ENCODE measurements at regions not wholly inside any gene's neighbourhood (a gene's known extent, or its start where the extent isn't known, plus 50 kb on each side); places are given as distances from the start of the nearest gene placed in this dataset.

GRCh38 chr7:8314566-8314965, 52.6 kb upstream of the ICA1 start:
- TF ChIP-seq CTCF (IDR thresholded peaks at IDR 0.05) (no peak), POLR2A (IDR thresholded peaks at IDR 0.05) (no peak)
- peaks cover 0 to 4% (median 0%) of the 10 kb centered on the region in 4 donors for H3K9me3 ChIP-seq

DNA sequence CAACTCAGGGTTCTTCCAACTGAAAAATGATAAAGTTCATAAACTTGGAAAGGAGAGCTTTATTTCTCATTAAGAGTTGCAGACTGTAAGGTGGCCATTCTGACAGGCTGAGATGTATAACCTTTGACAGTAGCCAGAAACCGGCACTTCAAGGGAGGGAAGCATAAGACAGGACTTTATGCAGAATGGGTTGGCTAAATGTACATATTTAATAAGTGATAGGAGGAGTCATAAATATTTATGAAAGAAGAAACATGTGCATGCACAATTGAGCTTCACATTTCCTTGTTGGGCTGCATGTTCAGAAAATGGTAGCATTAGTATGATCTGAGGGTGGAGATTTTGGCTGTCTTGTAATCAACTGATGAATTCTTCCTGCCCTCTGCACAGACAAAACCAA, 57.1 kb upstream of the ICA1 start:
- Histone ChIP-seq H3K27me3 (no peaks in the 10 kb centered on the region), H3K27ac (no peak overlapping the region), H3K4me1 (no peaks in the 10 kb centered on the region), H3K36me3 (no peaks in the 10 kb centered on the region), H3K4me3 (no peak overlapping the region), H3K9me3 (peaks cover 0 to 3% (median 0%) of the 10 kb centered on the region in 4 donors)
- DNase-seq: no peak
- TF ChIP-seq POLR2A (IDR thresholded peaks at IDR 0.05): no peak
- TF ChIP-seq CTCF (IDR thresholded peaks at IDR 0.05): no peak

More at GRCh38 chr7:8314566-8314965, 52.6 kb upstream of the ICA1 start:
- H3K27ac ChIP-seq: no peak overlapping the region
- DNase-seq: no peak
- no peaks in the 10 kb centered on the region for H3K36me3 ChIP-seq
- no peaks in the 10 kb centered on the region for H3K27me3 ChIP-seq
- no peak overlapping the region for H3K4me3 ChIP-seq
- no peaks in the 10 kb centered on the region for H3K4me1 ChIP-seq

DNA sequence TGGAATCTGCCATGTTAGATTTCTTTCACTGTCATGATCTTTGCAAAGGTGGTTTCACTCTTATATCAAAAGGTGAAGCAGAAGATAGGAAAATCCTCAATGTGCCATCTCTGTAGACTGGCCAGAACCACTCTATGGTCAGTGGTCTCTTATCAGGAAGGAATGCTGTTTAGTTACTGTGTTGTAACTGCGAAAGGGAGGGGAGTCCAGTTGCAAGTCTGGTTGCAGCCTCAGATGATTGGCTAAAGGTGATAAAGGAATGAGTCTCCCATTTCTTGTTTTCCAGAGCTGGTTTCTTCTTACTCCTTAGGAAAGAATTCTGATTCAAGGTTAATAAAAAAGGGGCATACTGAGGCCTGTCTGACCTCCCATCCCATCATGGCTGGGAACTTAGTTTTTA, 58.2 kb upstream of the ICA1 start:
- Histone ChIP-seq H3K9me3 (no peaks in the 10 kb centered on the region), H3K36me3 (no peaks in the 10 kb centered on the region), H3K4me1 (no peaks in the 10 kb centered on the region), H3K4me3 (no peak overlapping the region), H3K27ac (no peak overlapping the region), H3K27me3 (no peaks in the 10 kb centered on the region)
- TF ChIP-seq CTCF (IDR thresholded peaks at IDR 0.05) (no peak), POLR2A (IDR thresholded peaks at IDR 0.05) (no peak)
- DNase-seq: no peak

GRCh38 chr7:8321312-8321711, 59.3 kb upstream of the ICA1 start:
- H3K4me3 ChIP-seq: no peak overlapping the region
- no peaks in the 10 kb centered on the region for H3K9me3 ChIP-seq
- H3K36me3 ChIP-seq: no peaks in the 10 kb centered on the region
- H3K4me1 ChIP-seq: no peaks in the 10 kb centered on the region
- no peak for TF ChIP-seq CTCF (IDR thresholded peaks at IDR 0.05)
- no peak for TF ChIP-seq POLR2A (IDR thresholded peaks at IDR 0.05)
- H3K27me3 ChIP-seq: no peaks in the 10 kb centered on the region
- H3K27ac ChIP-seq: no peak overlapping the region
- DNase-seq: no peak

DNA sequence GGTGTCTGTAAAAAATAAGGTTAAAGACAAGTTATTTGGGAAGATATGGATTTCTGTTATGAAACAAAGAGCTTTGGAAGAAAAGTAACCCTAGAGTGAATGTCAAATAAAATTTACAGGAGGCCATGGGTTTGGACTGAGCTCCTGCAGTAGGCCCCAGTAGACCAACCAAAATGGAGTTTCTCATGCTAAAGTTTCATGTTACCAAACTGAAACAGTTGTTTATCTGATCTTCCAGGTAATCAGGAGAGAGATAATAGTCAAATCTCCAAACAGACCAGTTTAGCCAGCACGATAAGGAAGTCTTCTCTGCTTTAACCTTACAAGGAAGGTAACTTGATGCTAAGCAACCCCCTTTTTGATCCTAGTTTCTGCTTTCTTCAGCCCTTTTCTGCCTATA, 60.7 kb upstream of the ICA1 start:
- no peaks in the 10 kb centered on the region for H3K27me3 ChIP-seq

More for the DNA sequence above, 60.7 kb upstream of the ICA1 start:
- no peak for DNase-seq
- no peak overlapping the region for H3K27ac ChIP-seq
- no peaks in the 10 kb centered on the region for H3K9me3 ChIP-seq
- H3K4me1 ChIP-seq: no peaks in the 10 kb centered on the region
- H3K4me3 ChIP-seq: no peak overlapping the region
- no peaks in the 10 kb centered on the region for H3K36me3 ChIP-seq
- TF ChIP-seq POLR2A (IDR thresholded peaks at IDR 0.05) (no peak), CTCF (IDR thresholded peaks at IDR 0.05) (no peak)

All from Peyer's patch (tissue), 4 donors.